ENCODE measurements at regions not wholly inside any gene's neighbourhood (a gene's known extent, or its start where the extent isn't known, plus 50 kb on each side); places are given as distances from the start of the nearest gene placed in this dataset.

- H3K27ac Mint-ChIP-seq = no peak overlapping the region
- H3K9me3 Mint-ChIP-seq = no peaks in the 10 kb centered on the region
- ChIA-PET CTCF (no interaction called here), POLR2A (no interaction called here)
- H3K4me3 Mint-ChIP-seq = no peak overlapping the region
- peaks cover 4% of the 10 kb centered on the region for H3K27me3 Mint-ChIP-seq
- DNase-seq = peak; percentile 3
- no peaks in the 10 kb centered on the region for H3K4me1 Mint-ChIP-seq
- H3K36me3 Mint-ChIP-seq (ENCODE audit: low read depth) = no peaks in the 10 kb centered on the region
Observed at GRCh38 chr1:30376054-30376697, 347.2 kb downstream of the MATN1 start.

- Mint-ChIP-seq H3K4me1 (no peaks in the 10 kb centered on the region), H3K27ac (no peak overlapping the region), H3K27me3 (peaks cover 4% of the 10 kb centered on the region), H3K36me3 (ENCODE audit: low read depth) (no peaks in the 10 kb centered on the region), H3K4me3 (no peak overlapping the region), H3K9me3 (no peaks in the 10 kb centered on the region)
- POLR2A ChIA-PET = no interaction called here
- CTCF ChIA-PET = no interaction called here
- peak; percentile 14 for DNase-seq
Observed at GRCh38 chr1:30375156-30375555, 348.2 kb downstream of the MATN1 start.

DNA sequence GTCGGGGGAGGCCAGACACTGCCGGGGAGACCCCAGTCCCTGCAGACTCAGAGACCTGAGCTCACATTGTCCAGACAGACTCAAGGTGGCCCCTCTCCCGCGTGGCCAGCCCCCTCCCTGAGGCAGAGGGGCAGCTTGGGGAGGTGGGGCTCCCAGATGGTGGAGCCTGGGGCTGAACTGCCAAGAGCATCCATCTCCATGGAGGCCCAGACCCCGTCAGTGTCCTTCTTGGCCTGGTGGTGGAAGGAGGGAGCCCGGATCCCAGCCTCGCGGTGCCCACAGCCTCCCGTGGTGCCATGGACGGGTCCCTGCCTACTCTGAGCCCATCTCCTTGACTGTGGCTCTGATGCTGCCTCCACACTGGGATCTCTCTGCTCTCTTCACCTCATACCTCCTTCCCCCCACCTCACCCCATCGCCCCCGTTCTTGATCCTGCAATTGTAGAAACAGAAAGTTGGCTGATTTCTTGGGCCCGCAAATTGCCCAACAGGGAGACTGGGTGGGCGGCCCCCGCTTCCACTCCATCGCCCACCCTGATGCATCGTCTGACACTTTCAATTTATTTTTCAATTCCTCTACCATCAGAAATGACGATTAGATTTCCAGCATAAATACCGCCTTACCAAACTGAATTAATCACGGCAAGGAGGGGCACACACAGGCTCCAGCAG, 348.9 kb downstream of the MATN1 start:
- H3K27me3 Mint-ChIP-seq = peaks cover 3% of the 10 kb centered on the region
- ChIA-PET POLR2A (no interaction called here), CTCF (no interaction called here)
- H3K4me1 Mint-ChIP-seq = no peaks in the 10 kb centered on the region
- no peaks in the 10 kb centered on the region for H3K36me3 Mint-ChIP-seq (ENCODE audit: low read depth)
- no peaks in the 10 kb centered on the region for H3K9me3 Mint-ChIP-seq
- H3K27ac Mint-ChIP-seq = no peak overlapping the region
- peak; percentile 15 for DNase-seq
- no peak overlapping the region for H3K4me3 Mint-ChIP-seq

DNA sequence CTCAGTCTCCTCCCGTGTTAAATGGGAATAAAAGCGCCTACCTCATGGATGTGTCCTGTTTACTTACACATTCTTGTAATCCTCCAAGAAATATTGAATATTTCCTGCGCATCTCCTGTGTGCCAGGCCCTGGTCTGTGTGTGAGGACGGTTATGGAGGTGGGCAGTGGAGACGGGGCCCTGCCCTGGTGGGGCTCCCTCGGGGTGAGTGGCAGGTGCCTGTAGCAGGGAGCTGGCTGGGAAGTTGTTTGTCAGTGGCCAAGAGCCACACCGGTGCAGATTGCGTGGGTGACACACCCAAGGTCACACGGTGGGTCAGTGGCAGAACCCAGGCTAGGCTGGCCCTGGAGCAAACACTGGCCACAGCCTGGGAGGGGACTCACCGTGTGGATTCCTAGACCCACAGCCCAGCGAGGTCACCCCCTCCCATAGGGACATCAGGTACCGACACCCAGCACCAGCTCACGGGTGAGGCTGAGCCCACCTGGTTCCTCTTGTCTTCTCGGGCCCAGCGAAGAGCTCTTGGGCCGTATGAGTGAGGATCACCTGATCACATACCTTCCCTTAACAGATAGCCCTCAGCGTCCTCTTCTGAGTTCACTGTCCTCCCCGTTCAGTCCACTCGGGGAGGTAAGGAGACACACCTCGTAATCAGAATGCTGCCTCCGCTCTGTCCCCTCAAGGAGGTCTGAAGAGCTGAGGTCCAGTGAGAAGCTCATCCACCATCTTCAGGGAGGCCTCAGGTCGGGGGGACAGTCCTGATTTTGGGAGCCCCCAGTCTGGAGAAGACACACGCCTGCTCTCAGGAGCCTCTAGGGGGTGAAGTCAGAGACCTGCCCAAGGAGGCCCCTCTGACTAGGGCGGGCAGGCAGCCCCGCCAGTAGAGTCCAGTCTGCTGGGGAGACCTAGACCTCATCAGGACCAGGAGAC, 349.6 kb downstream of the MATN1 start:
- ChIA-PET POLR2A (no interaction called here), CTCF (no interaction called here)
- DNase-seq = peak; percentile 5
- Mint-ChIP-seq H3K27me3 (no peaks in the 10 kb centered on the region), H3K36me3 (ENCODE audit: low read depth) (no peaks in the 10 kb centered on the region), H3K27ac (no peak overlapping the region), H3K9me3 (no peaks in the 10 kb centered on the region), H3K4me3 (no peak overlapping the region), H3K4me1 (no peaks in the 10 kb centered on the region)

- Mint-ChIP-seq H3K36me3 (ENCODE audit: low read depth) (no peaks in the 10 kb centered on the region), H3K27me3 (peaks cover 1% of the 10 kb centered on the region), H3K4me3 (no peak overlapping the region), H3K9me3 (no peaks in the 10 kb centered on the region), H3K4me1 (no peaks in the 10 kb centered on the region), H3K27ac (no peak overlapping the region)
- CTCF ChIA-PET = no interaction called here
- POLR2A ChIA-PET = no interaction called here
- DNase-seq = no peak
Observed at GRCh38 chr1:30372792-30373433, 350.5 kb downstream of the MATN1 start.

DNA sequence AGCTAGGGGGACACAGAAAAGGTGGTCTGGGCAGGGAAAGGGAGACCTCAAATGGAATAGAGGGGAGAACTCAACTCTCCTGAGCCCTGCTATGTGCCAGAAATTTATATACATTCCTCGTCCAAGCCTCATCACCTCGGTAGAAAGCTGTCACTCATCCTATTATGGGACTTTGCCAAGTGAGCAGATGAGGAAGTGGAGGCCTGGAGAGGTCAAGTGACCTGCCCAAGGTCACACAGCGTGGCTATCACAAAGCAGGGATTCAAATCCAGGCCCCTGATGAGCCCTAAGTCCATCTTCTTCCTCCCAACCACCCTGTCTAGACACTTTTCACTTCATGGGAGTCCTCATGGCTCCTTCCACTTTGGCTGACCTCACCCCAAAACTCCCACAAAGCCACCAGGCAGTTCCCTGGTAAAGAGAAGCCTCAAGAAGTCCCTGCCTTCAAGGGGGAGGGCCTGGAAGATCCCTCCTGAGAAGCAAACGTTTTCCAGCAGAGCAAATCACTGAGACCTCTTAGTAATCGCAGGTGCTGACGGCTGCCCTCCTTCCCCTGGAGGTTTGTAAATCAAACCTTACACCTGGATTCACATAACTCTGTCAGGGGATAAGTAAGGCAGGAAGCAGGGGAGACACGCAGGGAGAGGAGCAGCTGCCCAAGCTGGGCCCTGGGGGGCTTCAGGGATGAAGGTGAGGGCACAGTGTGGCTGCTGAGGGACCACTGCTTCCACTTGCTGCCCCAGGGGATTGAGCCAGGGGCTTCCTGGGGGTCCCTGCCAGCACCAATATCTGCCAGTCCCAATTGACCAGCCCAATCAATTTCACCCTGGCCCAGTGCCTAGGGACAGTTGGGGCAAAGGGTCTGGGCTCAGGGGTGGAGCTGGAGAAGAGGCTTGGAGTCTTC, 351.2 kb downstream of the MATN1 start:
- Mint-ChIP-seq H3K9me3 (no peaks in the 10 kb centered on the region), H3K4me1 (no peaks in the 10 kb centered on the region), H3K36me3 (ENCODE audit: low read depth) (no peaks in the 10 kb centered on the region), H3K27me3 (peaks cover 5% of the 10 kb centered on the region), H3K4me3 (no peak overlapping the region), H3K27ac (no peak overlapping the region)
- ChIA-PET CTCF (interaction anchor here (1.3 kb wide), 1 partner anchor 8 kb away, joined by 5 read pairs; no protein-coding TSS in a partner anchor), POLR2A (no interaction called here)
- no peak for DNase-seq

DNA sequence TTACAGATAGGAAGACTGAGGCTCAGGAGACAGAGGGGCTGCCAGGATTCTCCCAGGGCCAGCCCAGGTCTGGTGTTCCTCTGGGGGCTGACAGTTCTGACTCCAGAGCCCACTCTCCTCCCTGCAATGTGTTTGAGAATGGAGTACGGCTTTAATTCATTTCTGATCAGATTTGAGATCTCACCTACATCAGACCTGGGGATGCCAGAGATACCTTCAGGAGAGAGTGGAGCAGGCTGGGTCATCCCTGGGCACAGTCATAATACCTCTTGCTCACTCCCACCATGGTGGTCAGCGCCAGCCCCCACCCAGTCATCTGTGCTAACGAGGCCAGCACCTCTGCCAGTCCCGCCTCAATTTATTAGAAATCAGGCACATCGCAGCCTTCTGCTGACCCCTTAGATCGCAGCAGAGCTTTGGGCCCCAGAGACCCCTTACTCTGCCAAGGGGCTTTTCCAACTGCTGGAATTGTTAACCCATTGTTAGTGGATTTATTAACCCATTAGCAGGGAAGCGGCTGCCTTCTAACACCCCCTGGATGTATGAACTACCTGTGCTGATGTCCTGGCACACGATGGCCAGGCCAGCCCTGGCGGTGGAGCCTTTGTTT, 352.1 kb downstream of the MATN1 start:
- Mint-ChIP-seq H3K9me3 (no peaks in the 10 kb centered on the region), H3K27me3 (peaks cover 5% of the 10 kb centered on the region), H3K4me1 (no peaks in the 10 kb centered on the region), H3K36me3 (ENCODE audit: low read depth) (no peaks in the 10 kb centered on the region), H3K4me3 (no peak overlapping the region), H3K27ac (no peak overlapping the region)
- DNase-seq = no peak
- ChIA-PET POLR2A (no interaction called here), CTCF (interaction anchor here (1.3 kb wide), 1 partner anchor 9 kb away, joined by 5 read pairs; no protein-coding TSS in a partner anchor)

DNA sequence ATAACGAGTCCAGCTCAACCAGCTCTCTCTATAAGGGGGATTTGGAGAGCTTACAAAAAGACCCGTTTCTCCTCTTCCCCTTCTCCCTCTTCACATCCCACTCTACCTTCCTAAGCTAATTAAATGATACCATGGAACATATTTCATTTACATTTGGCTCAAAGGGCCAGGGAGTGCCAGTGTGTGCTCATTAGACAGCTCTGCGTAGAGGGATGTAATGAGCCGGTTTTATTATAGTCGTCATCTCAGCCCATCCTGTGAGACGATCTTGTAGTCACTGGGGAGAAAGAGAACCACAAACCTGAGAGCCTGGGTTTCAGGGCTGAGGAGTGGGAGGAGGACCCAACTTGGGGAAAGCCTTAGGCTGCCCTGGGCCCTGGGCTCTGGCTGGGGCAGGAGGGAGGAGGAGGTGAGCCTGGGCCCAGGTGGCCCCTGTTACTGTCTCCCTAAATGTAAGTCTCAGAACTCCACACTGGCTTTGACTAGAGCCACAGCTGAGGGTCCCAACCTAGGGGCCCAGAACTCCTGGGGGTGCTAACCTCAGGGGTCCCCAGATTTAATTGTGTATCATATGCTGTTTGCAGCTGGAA, 354.6 kb downstream of the MATN1 start:
- no peak for DNase-seq
- Mint-ChIP-seq H3K36me3 (ENCODE audit: low read depth) (no peaks in the 10 kb centered on the region), H3K27ac (no peak overlapping the region), H3K4me3 (no peak overlapping the region), H3K9me3 (no peaks in the 10 kb centered on the region), H3K4me1 (no peaks in the 10 kb centered on the region), H3K27me3 (peaks cover 7% of the 10 kb centered on the region)
- CTCF ChIA-PET = interaction anchor here (1.1 kb wide), 1 partner anchor 11 kb away, joined by 3 read pairs; no protein-coding TSS in a partner anchor
- POLR2A ChIA-PET = no interaction called here

DNA sequence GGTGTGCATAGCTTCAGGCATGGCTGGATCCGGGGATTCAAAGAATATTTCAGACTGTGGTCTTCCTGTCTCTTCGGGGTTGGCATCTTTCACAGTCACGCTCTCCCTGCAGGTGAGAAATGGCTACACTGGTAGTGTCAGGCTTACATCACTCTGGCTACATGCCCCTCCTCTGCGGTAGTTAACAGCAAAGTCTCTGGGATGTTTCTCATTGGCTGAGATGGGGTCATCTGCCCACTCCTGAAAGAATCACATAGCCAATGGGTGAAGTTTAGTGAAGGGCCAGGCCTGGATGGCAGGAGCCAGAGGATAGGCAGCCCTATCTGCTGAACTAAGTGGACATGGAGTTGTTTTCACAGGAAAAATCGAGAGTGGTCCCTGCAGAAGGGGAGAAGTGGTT, 356.5 kb downstream of the MATN1 start:
- Mint-ChIP-seq H3K4me3 (no peak overlapping the region), H3K27me3 (peaks cover 7% of the 10 kb centered on the region), H3K27ac (no peak overlapping the region), H3K36me3 (ENCODE audit: low read depth) (no peaks in the 10 kb centered on the region), H3K4me1 (no peaks in the 10 kb centered on the region), H3K9me3 (no peaks in the 10 kb centered on the region)
- DNase-seq = no peak
- ChIA-PET POLR2A (no interaction called here), CTCF (no interaction called here)

DNA sequence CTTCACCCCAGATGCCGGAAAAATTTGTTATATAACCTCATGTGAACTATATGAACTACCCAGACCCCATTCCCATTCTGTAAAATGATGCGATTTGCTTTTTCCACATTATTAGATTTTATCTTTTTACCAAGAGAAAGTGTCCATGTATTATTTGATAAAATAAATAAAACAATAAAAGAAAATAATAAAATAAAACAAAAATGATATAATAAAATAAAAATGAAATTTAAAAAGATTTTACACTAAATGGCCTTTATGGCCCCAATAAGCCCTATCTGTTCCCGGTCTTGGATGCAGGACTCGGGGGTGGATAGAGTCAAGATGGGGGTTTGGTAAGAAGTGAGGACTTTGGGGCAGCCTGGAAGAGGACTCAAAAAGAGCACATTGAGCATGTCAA, 357.2 kb downstream of the MATN1 start:
- DNase-seq = no peak
- Mint-ChIP-seq H3K27me3 (peaks cover 7% of the 10 kb centered on the region), H3K4me3 (no peak overlapping the region), H3K9me3 (no peaks in the 10 kb centered on the region), H3K27ac (no peak overlapping the region), H3K36me3 (ENCODE audit: low read depth) (no peaks in the 10 kb centered on the region), H3K4me1 (no peaks in the 10 kb centered on the region)
- CTCF ChIA-PET = interaction anchor here (2.4 kb wide), 1 partner anchor 14 kb away, joined by 8 read pairs; no protein-coding TSS in a partner anchor
- POLR2A ChIA-PET = no interaction called here

GRCh38 chr1:30365596-30365995, 357.8 kb downstream of the MATN1 start:
- peaks cover 7% of the 10 kb centered on the region for H3K27me3 Mint-ChIP-seq
- DNase-seq = no peak
- no peaks in the 10 kb centered on the region for H3K36me3 Mint-ChIP-seq (ENCODE audit: low read depth)
- no peak overlapping the region for H3K4me3 Mint-ChIP-seq
- CTCF ChIA-PET = interaction anchor here (2.4 kb wide), 1 partner anchor 15 kb away, joined by 8 read pairs; no protein-coding TSS in a partner anchor
- H3K9me3 Mint-ChIP-seq = no peaks in the 10 kb centered on the region
- POLR2A ChIA-PET = no interaction called here
- H3K4me1 Mint-ChIP-seq = no peaks in the 10 kb centered on the region
- no peak overlapping the region for H3K27ac Mint-ChIP-seq

DNA sequence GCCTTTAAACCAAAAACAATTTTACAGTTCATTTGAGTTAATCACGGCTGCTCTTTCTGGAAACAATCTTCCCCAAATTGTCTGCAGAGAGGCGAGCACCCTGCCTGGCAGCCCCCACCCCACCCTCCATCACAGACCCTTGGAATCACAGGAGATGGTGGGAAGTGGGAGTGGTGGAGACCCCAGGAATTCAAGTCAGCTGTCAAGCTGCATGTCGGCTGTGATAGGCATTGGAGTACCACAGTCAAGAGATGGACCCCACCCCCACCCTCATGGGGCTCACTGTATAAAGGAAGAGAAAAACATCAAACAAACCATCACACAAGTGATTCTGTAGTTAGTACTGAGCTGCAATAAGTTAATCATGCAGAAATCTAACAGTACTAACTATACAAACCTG, 360.4 kb downstream of the MATN1 start:
- ChIA-PET POLR2A (no interaction called here), CTCF (interaction anchor here (2.1 kb wide), 1 partner anchor 17 kb away, joined by 6 read pairs; no protein-coding TSS in a partner anchor)
- Mint-ChIP-seq H3K27ac (no peak overlapping the region), H3K4me1 (no peaks in the 10 kb centered on the region), H3K27me3 (peaks cover 7% of the 10 kb centered on the region), H3K4me3 (no peak overlapping the region), H3K36me3 (ENCODE audit: low read depth) (no peaks in the 10 kb centered on the region), H3K9me3 (no peaks in the 10 kb centered on the region)
- no peak for DNase-seq
